ENCODE measurements at regions not wholly inside any gene's neighbourhood (a gene's known extent, or its start where the extent isn't known, plus 50 kb on each side); places are given as distances from the start of the nearest gene placed in this dataset.

DNA sequence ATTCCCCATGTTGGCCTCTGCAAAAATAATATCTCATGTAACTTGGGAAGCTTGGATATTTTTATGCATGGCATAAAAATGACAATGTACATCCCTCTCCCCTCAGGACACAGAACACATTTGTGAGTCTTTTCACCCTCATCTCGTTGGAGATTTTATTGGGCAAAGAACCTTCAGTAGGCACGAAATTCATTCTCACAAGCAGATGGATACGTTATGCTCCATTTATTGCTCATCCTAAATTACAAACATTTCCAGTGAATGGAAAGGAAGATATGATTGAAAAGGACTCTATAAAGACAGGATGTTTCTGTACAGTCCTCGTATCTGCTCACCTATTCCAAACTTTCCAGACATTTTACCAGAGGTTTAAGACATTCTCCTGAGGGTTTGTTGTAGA lies 1175.8 kb downstream of the UQCRFS1 start:
- no peak for DNase-seq (ENCODE audit: low spot score)
- H3K36me3 Mint-ChIP-seq = peaks cover 3% of the 10 kb centered on the region
- ATAC-seq = no peak

DNA sequence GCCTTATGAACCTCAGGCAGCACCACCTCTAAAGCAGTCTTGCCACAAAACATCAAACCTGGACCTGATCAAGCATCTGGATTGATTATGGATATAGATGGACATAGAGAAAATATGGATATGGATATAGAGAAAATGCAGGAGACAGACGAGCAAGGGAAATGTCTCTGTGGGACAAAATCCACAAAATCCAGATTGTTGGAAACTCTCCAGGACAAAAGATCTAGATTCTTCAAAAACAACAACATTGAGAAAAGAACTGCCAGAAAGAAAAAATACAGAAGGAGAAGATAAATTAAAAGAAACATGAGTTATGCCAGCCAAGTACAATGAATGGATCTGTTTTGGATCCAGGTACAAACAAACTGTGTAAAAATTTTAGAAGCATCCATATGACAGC lies 1176.5 kb downstream of the UQCRFS1 start:
- CTCF ChIA-PET = no interaction called here
- no peaks in the 10 kb centered on the region; the same call in 1 of the 2 replicates for H3K4me1 Mint-ChIP-seq
- TF ChIP-seq, protein P1, sequence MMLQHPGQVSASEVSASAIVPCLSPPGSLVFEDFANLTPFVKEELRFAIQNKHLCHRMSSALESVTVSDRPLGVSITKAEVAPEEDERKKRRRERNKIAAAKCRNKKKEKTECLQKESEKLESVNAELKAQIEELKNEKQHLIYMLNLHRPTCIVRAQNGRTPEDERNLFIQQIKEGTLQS (CRISPR knock-in tag; conservative IDR thresholded peaks at IDR 0.05) = no peak
- no peak for TF ChIP-seq ETV6 (CRISPR knock-in tag; IDR thresholded peaks at IDR 0.05)
- no peak for TF ChIP-seq NFE2L1 (CRISPR knock-in tag; IDR thresholded peaks at IDR 0.05)
- TF ChIP-seq CREB1 (CRISPR knock-in tag; IDR thresholded peaks at IDR 0.05) = no peak
- TF ChIP-seq ATF1 (CRISPR knock-in tag; IDR thresholded peaks at IDR 0.05) = no peak
- TF ChIP-seq AR (CRISPR knock-in tag; IDR thresholded peaks at IDR 0.05) = no peak
- TF ChIP-seq ZNF512 (CRISPR knock-in tag; IDR thresholded peaks at IDR 0.05; ENCODE audit: borderline replicate concordance) = no peak
- no peak for TF ChIP-seq JAZF1 (CRISPR knock-in tag; IDR thresholded peaks at IDR 0.05)
- TF ChIP-seq ZNF423 (CRISPR knock-in tag; IDR thresholded peaks at IDR 0.05) = no peak
- TF ChIP-seq TEAD1 (CRISPR knock-in tag; IDR thresholded peaks at IDR 0.05) = no peak
- no peak for TF ChIP-seq OVOL2 (CRISPR knock-in tag; IDR thresholded peaks at IDR 0.05; ENCODE audit: borderline replicate concordance)
- no peak for TF ChIP-seq ZNF317 (CRISPR knock-in tag; IDR thresholded peaks at IDR 0.05; ENCODE audit: borderline replicate concordance, low read depth)
- TF ChIP-seq NFATC4 (CRISPR knock-in tag; IDR thresholded peaks at IDR 0.05) = no peak
- no peak for TF ChIP-seq GRHL2 (CRISPR knock-in tag; IDR thresholded peaks at IDR 0.05; ENCODE audit: insufficient replicate concordance, severe bottlenecking)
- no peak for TF ChIP-seq ZNF263 (CRISPR knock-in tag; IDR thresholded peaks at IDR 0.05; ENCODE audit: low read depth)

More for the DNA sequence above, 1175.8 kb downstream of the UQCRFS1 start:
- ChIA-PET POLR2A (no interaction called here), CTCF (no interaction called here)
- peaks cover 29% of the 10 kb centered on the region for H3K9me3 Mint-ChIP-seq
- no peak overlapping the region for H3K4me3 Mint-ChIP-seq
- H3K27me3 Mint-ChIP-seq (ENCODE audit: low read depth) = peaks cover 2% of the 10 kb centered on the region; the same call in 1 of the 2 replicates
- TF ChIP-seq GABPB1 (CRISPR knock-in tag; IDR thresholded peaks at IDR 0.05) (no peak), ZNF532 (CRISPR knock-in tag; IDR thresholded peaks at IDR 0.05; ENCODE audit: borderline replicate concordance) (no peak), MYBL2 (CRISPR knock-in tag; IDR thresholded peaks at IDR 0.05) (no peak), NFATC4 (CRISPR knock-in tag; IDR thresholded peaks at IDR 0.05) (no peak)
- TF ChIP-seq, protein P2, sequence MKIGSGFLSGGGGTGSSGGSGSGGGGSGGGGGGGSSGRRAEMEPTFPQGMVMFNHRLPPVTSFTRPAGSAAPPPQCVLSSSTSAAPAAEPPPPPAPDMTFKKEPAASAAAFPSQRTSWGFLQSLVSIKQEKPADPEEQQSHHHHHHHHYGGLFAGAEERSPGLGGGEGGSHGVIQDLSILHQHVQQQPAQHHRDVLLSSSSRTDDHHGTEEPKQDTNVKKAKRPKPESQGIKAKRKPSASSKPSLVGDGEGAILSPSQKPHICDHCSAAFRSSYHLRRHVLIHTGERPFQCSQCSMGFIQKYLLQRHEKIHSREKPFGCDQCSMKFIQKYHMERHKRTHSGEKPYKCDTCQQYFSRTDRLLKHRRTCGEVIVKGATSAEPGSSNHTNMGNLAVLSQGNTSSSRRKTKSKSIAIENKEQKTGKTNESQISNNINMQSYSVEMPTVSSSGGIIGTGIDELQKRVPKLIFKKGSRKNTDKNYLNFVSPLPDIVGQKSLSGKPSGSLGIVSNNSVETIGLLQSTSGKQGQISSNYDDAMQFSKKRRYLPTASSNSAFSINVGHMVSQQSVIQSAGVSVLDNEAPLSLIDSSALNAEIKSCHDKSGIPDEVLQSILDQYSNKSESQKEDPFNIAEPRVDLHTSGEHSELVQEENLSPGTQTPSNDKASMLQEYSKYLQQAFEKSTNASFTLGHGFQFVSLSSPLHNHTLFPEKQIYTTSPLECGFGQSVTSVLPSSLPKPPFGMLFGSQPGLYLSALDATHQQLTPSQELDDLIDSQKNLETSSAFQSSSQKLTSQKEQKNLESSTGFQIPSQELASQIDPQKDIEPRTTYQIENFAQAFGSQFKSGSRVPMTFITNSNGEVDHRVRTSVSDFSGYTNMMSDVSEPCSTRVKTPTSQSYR (CRISPR knock-in tag; IDR thresholded peaks at IDR 0.05) = no peak
- H3K27ac Mint-ChIP-seq = no peak overlapping the region
- H3K4me1 Mint-ChIP-seq = no peaks in the 10 kb centered on the region

More for the DNA sequence above, 1176.5 kb downstream of the UQCRFS1 start:
- H3K4me3 Mint-ChIP-seq = no peak overlapping the region
- peaks cover 2% of the 10 kb centered on the region; the same call in 1 of the 2 replicates for H3K27me3 Mint-ChIP-seq (ENCODE audit: low read depth)
- peaks cover 8% of the 10 kb centered on the region for H3K36me3 Mint-ChIP-seq
- POLR2A ChIA-PET = no interaction called here
- ATAC-seq = no peak
- DNase-seq (ENCODE audit: low spot score) = no peak
- no peak overlapping the region for H3K27ac Mint-ChIP-seq
- H3K9me3 Mint-ChIP-seq = peaks cover 30% of the 10 kb centered on the region

Measured in WTC11 (cell line).